PC-9 (cell line): ENCODE measurements at regions not wholly inside any gene's neighbourhood (a gene's known extent, or its start where the extent isn't known, plus 50 kb on each side); places are given as distances from the start of the nearest gene placed in this dataset.

ENCODE experiments used
- BruUV-seq: library from RNA; stranded (reverse); fragments of 400-500 nt; replicated peaks from 2 replicates; lab custom pipeline; 2021; lab: Mats Ljungman, UMichigan
- CTCF ChIA-PET: fragments of 300-600 bp; sonication (Branson Sonifier 250); formaldehyde crosslinking; loops from one replicate; lab custom pipeline; 2022; ENCODE audit warnings: antibody characterized with exemption; lab: Charles Lee
- POLR2A ChIA-PET: fragments of 300-600 bp; sonication (Branson Sonifier 250); formaldehyde crosslinking; loops from one replicate; lab custom pipeline; 2022; ENCODE audit warnings: antibody characterized with exemption; ENCODE audit not compliant: unreplicated experiment; lab: Charles Lee
- DNase-seq, 2 experiments: peaks; one replicate each; pipeline versions ENCODE4 v3.0.0 to v3.0.0-alpha.2; 2015 to 2022; ENCODE audit warnings: mixed read lengths in 1 of 2
- H2AFZ ChIP-seq: fragments of 200-600 bp; sonication (generic); 2 replicates; pipeline ENCODE4 v1.8.1; 2017; ENCODE audit warnings: antibody characterized with exemption
- H3F3A ChIP-seq: fragments of 200-600 bp; sonication (generic); 2 replicates; pipeline ENCODE4 v1.8.1; 2017; ENCODE audit warnings: antibody characterized with exemption, mild to moderate bottlenecking, low read depth; ENCODE audit not compliant: insufficient read depth
- H3K27ac ChIP-seq: fragments of 200-600 bp; sonication (generic); 2 replicates; pipeline ENCODE4 v1.6.1; 2016; ENCODE audit warnings: mixed run types
- H3K27me3 ChIP-seq: fragments of 200-600 bp; sonication (generic); 2 replicates; pipeline ENCODE4 v1.6.1; 2016; ENCODE audit warnings: low read depth, mixed run types; ENCODE audit not compliant: insufficient read depth
- H3K36me3 ChIP-seq: fragments of 200-600 bp; sonication (generic); 2 replicates; pipeline ENCODE4 v1.6.1; 2016; ENCODE audit warnings: low read depth, mixed run types
- H3K4me1 ChIP-seq: fragments of 200-600 bp; sonication (generic); replicated peaks from 2 replicates; pipeline ENCODE4 v1.6.1; 2016; ENCODE audit warnings: mixed run types; ENCODE audit not compliant: insufficient read depth
- H3K4me2 ChIP-seq: fragments of 200-600 bp; sonication (generic); 2 replicates; pipeline ENCODE4 v1.6.1; 2017; ENCODE audit warnings: mixed run types
- H3K4me3 ChIP-seq: fragments of 200-600 bp; sonication (generic); 2 replicates; pipeline ENCODE4 v1.6.1; 2016; ENCODE audit warnings: mixed run types
- H3K79me2 ChIP-seq: fragments of 200-600 bp; sonication (generic); 2 replicates; pipeline ENCODE4 v1.6.1; 2017; ENCODE audit warnings: low read depth, mixed run types
- H3K9me2 ChIP-seq: fragments of 200-600 bp; sonication (generic); 2 replicates; pipeline ENCODE4 v1.8.1; 2017; ENCODE audit warnings: mild to moderate bottlenecking; ENCODE audit not compliant: insufficient read depth
- H3K9me3 ChIP-seq: fragments of 200-600 bp; sonication (generic); 2 replicates; pipeline ENCODE4 v1.8.1; 2016; ENCODE audit warnings: low read depth; ENCODE audit not compliant: insufficient read depth
- H4K20me1 ChIP-seq: fragments of 200-600 bp; sonication (generic); 2 replicates; pipeline ENCODE4 v1.8.1; 2017; ENCODE audit not compliant: insufficient read depth
- CTCF ChIP-seq: fragments of 200-600 bp; sonication (generic); conservative IDR thresholded peaks from 2 replicates; pipeline ENCODE4 v1.6.1; 2017; ENCODE audit warnings: mixed run types, antibody characterized with exemption, mild to moderate bottlenecking, moderate library complexity
- EZH2 ChIP-seq: fragments of 200-600 bp; sonication (generic); IDR thresholded peaks from 2 replicates; pipeline ENCODE4 v1.8.0; 2017; ENCODE audit warnings: antibody characterized with exemption, low read depth
- intact Hi-C: fragments of 100-400 bp; cut with micrococcal nuclease; formaldehyde crosslinking; loops from one replicate; pipeline ENCODE4 v1.10.0; 2022; ENCODE audit not compliant: unreplicated experiment

DNA sequence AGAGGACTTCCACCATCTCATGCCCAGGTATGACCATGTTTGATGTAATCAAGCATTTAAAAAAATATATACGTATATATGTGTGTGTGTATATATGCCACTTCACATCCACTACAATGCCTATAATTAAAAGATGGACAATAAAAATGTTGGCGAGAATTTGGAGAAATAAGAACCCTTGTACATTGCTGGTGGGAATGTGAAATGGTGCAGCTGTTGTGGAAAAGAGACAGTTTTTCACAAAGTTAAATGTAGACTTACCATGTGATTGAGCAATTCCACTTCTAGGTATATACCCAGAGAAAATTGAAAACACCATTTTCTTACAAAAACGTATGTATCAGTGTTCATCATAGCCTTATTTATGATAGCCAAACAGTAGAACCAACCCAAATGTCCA lies 229.2 kb upstream of the WWC1 start:
- Histone ChIP-seq H3K27ac (no peak overlapping the region), H3K9me3 (no peaks in the 10 kb centered on the region), H3K27me3 (peaks cover 29% of the 10 kb centered on the region), H3K9me2 (no peaks in the 10 kb centered on the region), H3K4me2 (no peak overlapping the region), H3K79me2 (no peaks in the 10 kb centered on the region), H3K4me3 (no peak overlapping the region), H3K36me3 (no peaks in the 10 kb centered on the region), H4K20me1 (no peaks in the 10 kb centered on the region), H3K4me1 (no peaks in the 10 kb centered on the region), H3F3A (no peaks in the 10 kb centered on the region), H2AFZ (no peak overlapping the region)
- no TSS peak for BruUV-seq
- TF ChIP-seq CTCF (no peak), EZH2 (no peak)
- ChIA-PET CTCF (no interaction called here), POLR2A (no interaction called here)
- DNase-seq = no peak
- intact Hi-C loops = no loop called here

- Histone ChIP-seq H3K27me3 (peaks cover 45% of the 10 kb centered on the region), H3K27ac (no peak overlapping the region), H3K4me1 (no peaks in the 10 kb centered on the region), H3K4me3 (no peak overlapping the region), H3K79me2 (no peaks in the 10 kb centered on the region), H4K20me1 (no peaks in the 10 kb centered on the region), H3K4me2 (no peak overlapping the region), H3F3A (no peaks in the 10 kb centered on the region), H3K9me2 (no peaks in the 10 kb centered on the region), H3K9me3 (no peaks in the 10 kb centered on the region), H2AFZ (no peak overlapping the region), H3K36me3 (no peaks in the 10 kb centered on the region)
- ChIA-PET CTCF (no interaction called here), POLR2A (no interaction called here)
- TF ChIP-seq EZH2 (no peak), CTCF (no peak)
- intact Hi-C loops = no loop called here
- no peak for DNase-seq
- no TSS peak for BruUV-seq
Observed at GRCh38 chr5:168064457-168064856, 227.0 kb upstream of the WWC1 start.

GRCh38 chr5:168064933-168065622 lies 226.4 kb upstream of the WWC1 start:
- Histone ChIP-seq H3K4me2 (no peak overlapping the region), H3K27me3 (peaks cover 50% of the 10 kb centered on the region), H4K20me1 (no peaks in the 10 kb centered on the region), H3K27ac (no peak overlapping the region), H3K9me2 (no peaks in the 10 kb centered on the region), H3F3A (no peaks in the 10 kb centered on the region), H3K79me2 (no peaks in the 10 kb centered on the region), H3K4me3 (no peak overlapping the region), H3K4me1 (no peaks in the 10 kb centered on the region), H3K9me3 (no peaks in the 10 kb centered on the region), H2AFZ (no peak overlapping the region), H3K36me3 (no peaks in the 10 kb centered on the region)
- POLR2A ChIA-PET = no interaction called here
- TF ChIP-seq EZH2 (no peak), CTCF (no peak)
- DNase-seq = no peak
- intact Hi-C loops = no loop called here
- CTCF ChIA-PET = no interaction called here
- no TSS peak for BruUV-seq
